Stomach smooth muscle (tissue), 2 donors: ENCODE measurements at regions not wholly inside any gene's neighbourhood (a gene's known extent, or its start where the extent isn't known, plus 50 kb on each side); places are given as distances from the start of the nearest gene placed in this dataset.

ENCODE experiments used
- H3K27ac ChIP-seq: one replicate; pipeline ENCODE4 v1.7.0; 2013; ENCODE audit warnings: mild to moderate bottlenecking, low read length, inconsistent platforms
- H3K27me3 ChIP-seq, 2 donors: one replicate each; pipeline ENCODE4 v1.7.0; 2013; ENCODE audit warnings: low read length in 2 of 2; ENCODE audit not compliant: insufficient read depth in 2 of 2, control insufficient read depth in 1 of 2
- H3K36me3 ChIP-seq, 2 donors: one replicate each; pipeline ENCODE4 v1.7.0; 2013; ENCODE audit warnings: low read length in 2 of 2; ENCODE audit not compliant: control insufficient read depth in 2 of 2, insufficient read depth in 2 of 2
- H3K4me1 ChIP-seq: one replicate; pipeline ENCODE4 v1.7.0; 2013; ENCODE audit warnings: low read length; ENCODE audit not compliant: control insufficient read depth, insufficient read depth
- H3K4me3 ChIP-seq, 2 donors: one replicate each; pipeline ENCODE4 v1.7.0; 2013; ENCODE audit warnings: low read length in 2 of 2
- H3K9ac ChIP-seq, 2 donors: one replicate each; pipeline ENCODE4 v1.7.0; 2013; ENCODE audit warnings: low read length in 2 of 2, mild to moderate bottlenecking in 1 of 2
- H3K9me3 ChIP-seq, 2 donors: one replicate each; pipeline ENCODE4 v1.7.0; 2013; ENCODE audit warnings: low read length in 2 of 2; ENCODE audit not compliant: control insufficient read depth in 2 of 2
- donor health status: healthy.
- donor health status: Pancreatic carcinoma.

DNA sequence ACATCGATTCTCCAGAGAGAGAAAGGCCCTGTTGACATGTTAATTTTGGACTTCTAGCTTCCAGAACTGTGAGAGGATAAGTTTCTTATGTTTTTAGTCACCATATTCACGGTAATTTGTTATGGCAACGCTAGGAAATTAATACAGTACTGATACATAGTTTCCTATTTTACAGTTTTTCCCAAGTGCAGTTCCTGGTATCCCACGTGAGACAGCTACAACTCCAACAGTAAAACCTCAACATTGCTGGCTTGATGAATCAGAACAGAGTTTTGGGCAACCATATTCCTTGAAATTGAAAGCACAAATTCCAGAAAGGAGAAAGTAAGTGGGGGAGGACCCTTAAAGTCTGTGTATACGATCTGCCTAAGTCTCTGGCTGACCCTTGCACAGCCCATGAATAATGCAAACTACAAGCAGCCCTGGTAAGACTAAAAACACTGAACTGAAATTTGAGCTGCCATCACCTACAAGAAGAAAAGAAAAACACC, 505.1 kb upstream of the NRSN1 start:
- Histone ChIP-seq H3K4me1 (no peaks in the 10 kb centered on the region), H3K36me3 (no peaks in the 10 kb centered on the region), H3K9me3 (no peaks in the 10 kb centered on the region)

GRCh38 chr6:23630726-23631635, 495.0 kb upstream of the NRSN1 start:
- Histone ChIP-seq H3K36me3 (no peaks in the 10 kb centered on the region), H3K9me3 (no peaks in the 10 kb centered on the region), H3K4me3 (no peak overlapping the region), H3K9ac (no peak overlapping the region), H3K27ac (no peak overlapping the region), H3K4me1 (no peaks in the 10 kb centered on the region), H3K27me3 (no peaks in the 10 kb centered on the region)

More for the DNA sequence above, 505.1 kb upstream of the NRSN1 start:
- Histone ChIP-seq H3K4me3 (no peak overlapping the region), H3K27ac (no peak overlapping the region), H3K27me3 (no peaks in the 10 kb centered on the region), H3K9ac (no peak overlapping the region)

GRCh38 chr6:23633996-23634395, 492.0 kb upstream of the NRSN1 start:
- no peak overlapping the region for H3K27ac ChIP-seq
- H3K36me3 ChIP-seq, result no peaks in the 10 kb centered on the region
- no peaks in the 10 kb centered on the region for H3K4me1 ChIP-seq
- no peak overlapping the region for H3K4me3 ChIP-seq
- H3K9me3 ChIP-seq, result no peaks in the 10 kb centered on the region
- H3K27me3 ChIP-seq, result no peaks in the 10 kb centered on the region
- H3K9ac ChIP-seq, result no peak overlapping the region

DNA sequence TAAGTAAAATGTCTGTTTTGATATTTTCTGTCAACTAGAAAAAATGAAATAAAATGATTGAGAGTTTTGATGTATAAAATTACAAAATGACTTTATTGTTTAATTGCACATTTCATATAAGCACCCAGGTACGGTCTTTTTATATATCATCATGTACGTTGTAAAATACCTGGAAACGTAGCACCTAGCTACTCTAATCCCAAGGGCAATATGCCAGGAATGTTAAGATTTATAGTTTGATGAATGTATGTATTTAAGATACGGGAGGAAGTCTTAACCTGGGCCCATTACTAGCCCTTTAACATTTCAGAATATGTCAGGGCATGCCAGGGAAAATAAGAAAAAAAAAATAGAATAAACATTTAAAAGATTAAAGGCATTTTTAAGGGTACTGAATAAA, 490.9 kb upstream of the NRSN1 start:
- Histone ChIP-seq H3K36me3 (no peaks in the 10 kb centered on the region), H3K4me1 (no peaks in the 10 kb centered on the region), H3K9ac (no peak overlapping the region), H3K4me3 (no peak overlapping the region), H3K27me3 (no peaks in the 10 kb centered on the region), H3K9me3 (no peaks in the 10 kb centered on the region), H3K27ac (no peak overlapping the region)

- Histone ChIP-seq H3K4me1 (no peaks in the 10 kb centered on the region), H3K36me3 (no peaks in the 10 kb centered on the region), H3K9me3 (no peaks in the 10 kb centered on the region), H3K27ac (no peak overlapping the region), H3K9ac (no peak overlapping the region), H3K4me3 (no peak overlapping the region), H3K27me3 (no peaks in the 10 kb centered on the region)
These were observed 488.7 kb upstream of the NRSN1 start for GRCh38 chr6:23637296-23637695.

DNA sequence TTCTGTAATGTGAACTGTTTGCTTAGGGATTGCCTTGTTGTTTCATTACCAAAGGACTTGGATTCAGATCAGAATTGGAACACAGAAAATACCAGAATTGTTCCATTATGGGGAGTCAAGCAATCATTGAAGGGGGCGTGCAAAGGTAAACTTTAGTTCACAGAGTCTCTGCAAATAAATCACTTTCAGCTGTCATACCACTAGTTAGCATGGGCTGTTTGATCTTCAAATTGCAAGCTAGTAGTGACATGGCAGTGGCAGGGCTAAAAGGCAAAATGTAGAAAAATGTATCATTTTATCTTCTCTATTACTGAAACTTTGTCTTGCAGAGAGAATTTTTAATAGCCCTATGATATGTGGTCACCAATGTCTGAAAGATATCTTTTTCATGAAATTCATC, 483.2 kb upstream of the NRSN1 start:
- Histone ChIP-seq H3K27ac (no peak overlapping the region), H3K9ac (no peak overlapping the region), H3K9me3 (no peaks in the 10 kb centered on the region), H3K4me1 (no peaks in the 10 kb centered on the region), H3K27me3 (no peaks in the 10 kb centered on the region), H3K36me3 (no peaks in the 10 kb centered on the region), H3K4me3 (no peak overlapping the region)

- Histone ChIP-seq H3K36me3 (no peaks in the 10 kb centered on the region), H3K4me1 (no peaks in the 10 kb centered on the region), H3K9me3 (no peaks in the 10 kb centered on the region), H3K27ac (no peak overlapping the region), H3K9ac (no peak overlapping the region), H3K4me3 (no peak overlapping the region), H3K27me3 (no peaks in the 10 kb centered on the region)
These were observed 479.0 kb upstream of the NRSN1 start for GRCh38 chr6:23647045-23647444.

- Histone ChIP-seq H3K4me1 (no peaks in the 10 kb centered on the region), H3K9me3 (no peaks in the 10 kb centered on the region), H3K9ac (no peak overlapping the region), H3K27me3 (no peaks in the 10 kb centered on the region), H3K27ac (no peak overlapping the region), H3K36me3 (no peaks in the 10 kb centered on the region), H3K4me3 (no peak overlapping the region)
These were observed 475.3 kb upstream of the NRSN1 start for GRCh38 chr6:23650676-23651075.

DNA sequence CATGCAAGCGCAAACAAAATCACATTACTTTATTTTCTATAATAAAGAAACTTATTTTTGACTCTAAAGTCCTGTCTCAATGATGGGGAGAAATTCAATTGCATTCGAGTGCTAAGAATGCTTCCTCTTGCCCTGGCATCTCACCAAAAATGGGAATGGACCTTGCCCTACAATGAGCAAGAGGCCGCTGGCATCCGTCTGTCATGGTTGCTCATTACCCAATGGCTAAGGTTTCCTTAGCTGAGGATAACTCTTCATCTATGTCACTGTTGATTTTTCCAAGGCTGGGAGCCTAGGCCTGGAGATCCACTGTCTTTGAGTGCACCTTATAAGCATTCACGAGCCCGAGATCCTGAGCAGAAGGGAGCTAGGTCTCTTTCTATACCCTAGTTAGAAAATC, 471.3 kb upstream of the NRSN1 start:
- Histone ChIP-seq H3K4me1 (no peaks in the 10 kb centered on the region), H3K27me3 (no peaks in the 10 kb centered on the region), H3K36me3 (no peaks in the 10 kb centered on the region), H3K9me3 (no peaks in the 10 kb centered on the region), H3K27ac (no peak overlapping the region), H3K4me3 (no peak overlapping the region), H3K9ac (no peak overlapping the region)

- H3K36me3 ChIP-seq, result no peaks in the 10 kb centered on the region
- no peaks in the 10 kb centered on the region for H3K4me1 ChIP-seq
- no peaks in the 10 kb centered on the region for H3K9me3 ChIP-seq
- H3K9ac ChIP-seq, result no peak overlapping the region
- no peak overlapping the region for H3K4me3 ChIP-seq
- H3K27me3 ChIP-seq, result no peaks in the 10 kb centered on the region
- no peak overlapping the region for H3K27ac ChIP-seq
These were observed 470.5 kb upstream of the NRSN1 start for GRCh38 chr6:23655525-23655924.
